SW 1271 (cell line): ENCODE measurements at regions not wholly inside any gene's neighbourhood (a gene's known extent, or its start where the extent isn't known, plus 50 kb on each side); places are given as distances from the start of the nearest gene placed in this dataset.

ENCODE experiments used
- DNase-seq, 2 experiments: peaks; one replicate each; lab custom pipeline; 2025; lab: John Stamatoyannopoulos, UW

GRCh38 chr9:18393340-18394130, 80.4 kb upstream of the ADAMTSL1 start:
- DNase-seq: peak in 1 of 2 experiments; percentile 56

- no peak for DNase-seq
Measured at GRCh38 chr9:18394847-18395351, 79.1 kb upstream of the ADAMTSL1 start.

GRCh38 chr9:18396102-18396728, 77.7 kb upstream of the ADAMTSL1 start:
- peak in 1 of 2 experiments; percentile 0 for DNase-seq

GRCh38 chr9:18397076-18397475, 76.9 kb upstream of the ADAMTSL1 start:
- no peak for DNase-seq

- DNase-seq: no peak
Measured at GRCh38 chr9:18398038-18398437, 75.9 kb upstream of the ADAMTSL1 start.

GRCh38 chr9:18404434-18405029, 69.4 kb upstream of the ADAMTSL1 start:
- DNase-seq: no peak

GRCh38 chr9:18405240-18405639, 68.7 kb upstream of the ADAMTSL1 start:
- DNase-seq: no peak

GRCh38 chr9:18410983-18411382, 63.0 kb upstream of the ADAMTSL1 start:
- DNase-seq: no peak

- no peak for DNase-seq
Measured at GRCh38 chr9:18421391-18421790, 52.6 kb upstream of the ADAMTSL1 start.

GRCh38 chr9:18422296-18423036, 51.5 kb upstream of the ADAMTSL1 start:
- no peak for DNase-seq

- no peak for DNase-seq
Measured at GRCh38 chr9:18423791-18424531, 50.0 kb upstream of the ADAMTSL1 start.
